GM21825 (cell line): ENCODE measurements at regions not wholly inside any gene's neighbourhood (a gene's known extent, or its start where the extent isn't known, plus 50 kb on each side); places are given as distances from the start of the nearest gene placed in this dataset.
"Not testable (repeated sequence)": the region's sequence is repeated elsewhere in the genome, so short reads cannot be mapped to it uniquely, and the experiment has no call there.

Experiments
- ATAC-seq: cut with Tn5 transposase; IDR thresholded peaks from one replicate; pipeline ENCODE4 v1.9.1; 2021; ENCODE audit warnings: mild to moderate bottlenecking, moderate library complexity; ENCODE audit not compliant: unreplicated experiment

DNA sequence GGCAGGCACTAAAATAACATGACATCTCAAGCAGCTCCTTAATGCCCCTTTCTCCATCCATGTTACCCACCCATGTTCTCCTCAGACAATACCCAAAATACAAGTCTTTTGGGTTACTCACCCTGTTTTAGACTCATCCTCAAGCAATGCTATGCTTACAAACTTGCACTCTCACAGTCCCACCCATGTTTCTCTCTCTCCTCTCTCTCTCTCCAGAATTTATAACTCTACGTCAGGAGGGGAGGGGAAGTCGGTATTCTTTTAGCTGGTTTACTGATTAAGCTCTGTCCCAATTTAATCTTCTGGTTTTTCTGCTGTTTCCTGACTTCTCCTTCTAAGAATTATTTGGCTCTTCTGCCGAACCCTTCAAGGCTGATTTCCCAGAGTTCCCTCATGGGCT is 98.0 kb upstream of the NR5A2 start:
- no peak for ATAC-seq

DNA sequence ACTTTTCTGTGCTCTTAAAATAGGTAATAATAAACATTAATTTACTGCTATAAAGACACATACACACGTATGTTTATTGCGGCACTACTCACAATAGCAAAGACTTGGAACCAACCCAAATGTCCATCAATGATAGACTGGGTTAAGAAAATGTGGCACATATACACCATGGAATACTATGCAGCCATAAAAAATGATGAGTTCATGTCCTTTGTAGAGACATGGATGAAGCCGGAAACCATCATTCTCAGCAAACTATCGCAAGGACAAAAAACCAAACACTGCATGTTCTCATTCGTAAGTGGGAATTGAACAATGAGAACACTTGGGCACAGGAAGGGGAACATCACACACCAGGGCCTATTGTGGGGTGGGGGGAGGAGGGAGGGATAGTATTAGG is 97.4 kb upstream of the NR5A2 start:
- ATAC-seq, result not testable (repeated sequence)

DNA sequence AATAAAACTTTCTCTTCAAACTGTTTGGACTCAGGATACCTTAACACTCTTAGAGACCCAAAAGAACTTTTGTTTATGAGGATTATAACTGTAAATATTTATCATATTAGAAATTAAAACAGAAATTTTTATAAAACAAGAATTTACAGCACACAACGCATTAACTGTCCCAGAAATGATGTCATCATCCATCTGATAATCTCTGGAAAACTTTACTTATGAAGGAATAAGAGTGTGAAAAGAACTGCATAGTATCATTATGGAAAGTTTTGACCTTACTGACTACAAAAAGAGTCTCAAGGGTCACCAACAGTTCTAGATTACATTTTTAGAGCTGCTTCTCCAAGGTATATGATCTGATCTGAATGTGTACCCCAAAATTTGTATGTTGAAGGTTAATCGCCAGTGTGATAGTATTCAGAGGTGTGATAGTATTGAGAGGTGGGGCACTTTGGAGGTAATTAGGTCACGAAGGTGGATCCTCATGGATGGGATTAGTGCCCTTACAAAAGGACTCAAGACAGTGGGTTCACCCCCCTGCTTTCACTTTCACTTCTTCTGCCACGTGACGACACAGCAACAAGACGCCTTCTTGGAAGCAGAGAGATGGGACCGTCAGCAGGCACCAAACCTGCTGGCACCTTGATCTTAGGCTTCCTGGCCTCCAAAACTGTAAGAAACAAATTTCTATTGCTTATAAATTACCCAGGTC is 95.7 kb upstream of the NR5A2 start:
- ATAC-seq, result no peak

DNA sequence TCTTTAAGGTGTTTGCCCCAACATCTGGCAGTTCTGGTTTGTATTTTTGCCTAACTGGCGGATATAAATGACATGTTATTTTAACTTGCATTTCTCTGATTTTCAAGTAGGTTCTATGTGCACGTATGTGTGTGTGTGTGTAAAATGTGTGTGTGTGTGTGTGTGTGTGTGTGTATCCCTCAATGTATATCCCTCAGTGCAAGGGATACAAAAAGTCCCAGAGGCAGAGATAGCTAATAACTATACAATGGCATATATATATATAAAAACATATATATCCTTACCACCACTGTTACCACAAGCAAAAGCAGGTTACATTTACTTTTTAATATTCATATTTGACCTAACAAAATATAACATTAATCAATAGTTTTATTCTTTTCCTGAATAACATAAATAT is 95.0 kb upstream of the NR5A2 start:
- no peak for ATAC-seq

DNA sequence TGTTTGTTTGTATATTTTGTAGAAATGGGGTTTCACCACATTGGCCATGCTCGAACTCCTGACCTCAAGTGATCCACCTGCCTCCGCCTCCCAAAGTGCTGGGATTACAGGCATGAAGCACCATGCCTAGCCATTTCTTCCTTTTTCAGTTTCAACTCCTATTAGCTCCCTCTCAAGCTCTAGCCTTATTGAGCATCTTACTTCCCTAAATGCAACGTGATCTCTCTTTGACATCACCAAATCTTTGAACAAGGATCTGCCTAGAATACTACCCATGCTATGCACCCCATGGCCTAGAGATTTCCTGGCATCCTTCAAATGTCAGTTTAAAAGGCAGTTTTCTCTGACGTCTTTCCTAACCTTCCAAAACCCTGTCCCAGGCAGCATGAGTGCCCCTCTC is 91.1 kb upstream of the NR5A2 start:
- ATAC-seq, result no peak

DNA sequence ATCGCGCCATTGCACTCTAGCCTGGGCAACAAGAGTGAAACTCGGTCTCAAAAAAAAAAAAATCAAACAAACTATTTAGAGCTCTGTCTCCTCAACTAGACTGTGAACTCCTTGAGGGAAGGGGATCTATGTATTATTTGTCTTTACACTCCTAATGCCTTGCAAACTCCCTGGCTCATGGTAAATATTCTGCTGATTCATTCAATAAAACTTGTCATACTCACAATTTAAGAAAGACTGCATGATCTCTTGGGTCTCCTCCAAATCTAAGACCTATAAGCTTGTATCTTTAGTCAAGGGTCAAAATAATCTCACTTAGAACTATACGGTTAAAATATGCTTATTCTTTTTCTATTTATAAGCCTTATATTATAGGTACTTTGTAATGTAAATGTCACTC is 90.3 kb upstream of the NR5A2 start:
- no peak for ATAC-seq

DNA sequence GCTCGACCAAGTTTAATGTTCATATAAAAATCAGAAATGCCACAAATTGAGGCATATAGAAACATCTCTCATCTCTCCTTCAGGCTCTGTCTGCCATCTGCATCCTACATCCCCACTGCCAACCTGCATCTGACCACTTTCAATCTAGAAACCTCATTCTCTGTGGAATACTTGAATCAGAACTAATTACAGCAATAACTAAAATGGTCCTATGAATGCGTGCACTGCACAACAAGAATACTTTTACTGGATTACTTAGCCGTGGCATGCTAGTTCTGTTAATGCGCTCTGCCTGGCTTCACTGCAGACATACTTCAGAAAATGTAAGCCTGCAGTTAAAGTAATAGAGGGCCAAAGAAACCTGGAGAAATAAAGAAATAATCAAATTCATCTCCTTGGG is 89.8 kb upstream of the NR5A2 start:
- ATAC-seq, result no peak

DNA sequence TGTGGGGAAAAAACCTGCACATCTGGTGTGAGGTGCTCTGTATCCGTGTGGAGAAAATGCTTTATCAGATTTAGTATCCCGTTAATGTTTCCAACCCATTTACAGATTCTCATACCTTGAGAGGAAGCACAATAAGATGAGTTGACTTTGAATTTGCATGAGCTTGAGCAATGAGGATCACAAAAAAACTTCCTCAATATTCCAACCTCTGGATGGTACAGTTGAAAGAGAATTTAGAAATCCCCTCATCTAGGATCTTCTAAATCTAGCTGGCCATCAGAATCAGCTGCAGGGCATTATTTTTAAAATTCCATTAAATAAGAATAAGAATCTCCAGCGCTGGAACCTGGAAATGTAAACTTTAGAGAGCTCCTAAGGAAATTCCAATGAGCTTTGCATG is 82.5 kb upstream of the NR5A2 start:
- ATAC-seq, result no peak

DNA sequence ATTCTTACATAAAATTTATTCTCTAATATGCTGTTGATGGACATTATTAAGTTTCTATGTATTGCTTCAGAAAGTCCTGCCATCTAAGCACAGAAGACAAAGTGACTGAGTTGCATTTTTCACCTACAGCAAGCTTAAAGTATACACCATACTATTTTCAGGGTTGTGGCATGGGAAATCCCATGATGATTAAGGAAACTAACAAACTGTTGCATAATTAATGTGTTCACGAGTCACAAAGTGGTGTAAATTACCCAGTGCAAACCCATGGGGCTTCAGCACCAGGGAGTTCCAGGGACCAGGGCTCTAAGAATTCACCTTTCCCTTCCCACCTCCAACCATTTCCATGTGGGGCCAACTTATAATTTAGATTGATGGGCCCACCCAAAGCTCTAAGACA is 81.9 kb upstream of the NR5A2 start:
- ATAC-seq, result no peak

DNA sequence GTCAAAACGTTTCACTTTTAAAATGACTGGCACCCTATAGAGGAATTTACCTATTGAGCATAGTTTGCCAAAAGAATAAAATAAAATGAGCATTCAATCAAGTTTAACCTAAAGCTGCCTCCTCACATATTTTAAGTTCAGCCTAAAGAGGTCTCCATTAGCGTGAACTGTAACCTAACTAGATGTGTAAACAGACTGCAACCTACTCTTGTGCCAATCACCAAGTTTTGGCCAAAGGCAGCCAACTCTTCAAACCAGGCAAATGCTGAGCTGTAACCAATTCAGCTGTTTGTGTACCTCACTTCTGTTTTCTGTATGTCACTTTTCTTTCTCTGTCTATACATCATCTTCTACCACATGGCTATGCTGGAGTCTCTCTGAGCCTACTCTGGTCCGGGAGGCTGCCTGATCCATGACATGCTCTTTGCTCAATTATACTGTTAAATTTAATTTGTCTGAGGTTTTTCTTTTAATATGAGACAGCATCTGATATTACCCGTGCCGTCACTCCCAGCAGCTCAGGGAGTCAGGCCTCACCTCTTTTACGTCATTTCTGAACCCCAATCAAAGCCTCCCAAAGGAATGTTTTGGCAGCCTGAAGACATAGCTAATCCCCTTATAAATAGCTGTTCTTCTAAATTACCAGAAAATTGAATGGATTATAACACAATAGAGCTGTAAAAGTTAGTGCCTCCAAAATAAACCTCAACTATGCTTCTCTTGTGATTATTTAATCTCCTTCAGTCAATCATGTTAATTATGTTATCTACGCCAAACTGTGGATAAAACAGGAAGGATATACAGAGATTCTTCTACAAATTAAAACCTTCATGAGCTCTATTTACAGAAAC is 81.0 kb upstream of the NR5A2 start:
- no peak for ATAC-seq

DNA sequence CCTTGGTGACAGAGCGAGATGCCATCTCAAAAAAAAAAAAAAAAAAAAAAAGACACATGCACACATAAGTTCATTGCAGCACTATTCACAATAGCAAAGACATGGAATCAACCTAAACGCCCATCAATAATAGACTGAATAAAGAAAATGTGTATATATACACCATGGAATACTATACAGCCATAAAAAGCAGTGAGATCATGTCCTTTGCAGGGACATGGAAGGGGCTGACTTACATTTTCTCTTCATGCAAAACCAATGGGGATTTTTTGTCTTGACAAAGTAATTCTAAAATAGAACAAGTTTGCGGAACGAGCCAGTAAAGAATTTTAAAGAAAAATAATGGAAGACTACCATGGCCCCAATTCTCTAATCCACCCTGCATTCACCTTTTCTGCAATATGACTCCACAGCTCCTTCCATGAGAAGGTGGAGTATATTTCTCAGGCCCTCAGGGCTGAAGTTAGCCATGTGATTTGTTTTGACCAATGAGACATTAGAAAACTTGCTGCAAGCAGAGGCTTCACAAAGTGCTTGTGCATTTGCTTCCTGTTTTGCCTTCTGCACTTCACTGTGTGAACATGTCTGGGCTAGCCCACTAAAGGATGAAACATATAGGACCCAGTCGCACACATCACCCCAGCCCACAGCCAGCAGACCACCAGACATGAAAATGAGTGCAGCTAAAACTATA is 78.8 kb upstream of the NR5A2 start:
- no peak for ATAC-seq

DNA sequence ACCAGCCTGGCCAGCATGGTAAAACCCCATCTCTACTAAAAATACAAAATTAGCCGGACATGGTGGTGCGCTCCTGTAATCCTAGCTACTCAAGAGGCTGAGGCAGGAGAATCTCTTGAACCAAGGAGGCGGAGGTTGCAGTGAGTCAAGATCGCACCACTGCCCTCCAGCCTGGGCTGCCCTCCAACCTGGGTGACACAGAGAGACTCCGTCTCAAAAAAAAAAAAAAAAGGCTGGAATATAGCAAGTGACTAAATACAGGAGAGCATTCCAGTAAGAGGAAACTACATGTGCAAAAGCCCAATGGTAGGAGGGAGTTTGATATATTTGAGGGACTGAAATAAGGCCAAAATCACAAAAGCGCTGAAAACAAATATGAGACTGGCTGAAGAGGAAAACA is 76.5 kb upstream of the NR5A2 start:
- ATAC-seq, result not testable (repeated sequence)

DNA sequence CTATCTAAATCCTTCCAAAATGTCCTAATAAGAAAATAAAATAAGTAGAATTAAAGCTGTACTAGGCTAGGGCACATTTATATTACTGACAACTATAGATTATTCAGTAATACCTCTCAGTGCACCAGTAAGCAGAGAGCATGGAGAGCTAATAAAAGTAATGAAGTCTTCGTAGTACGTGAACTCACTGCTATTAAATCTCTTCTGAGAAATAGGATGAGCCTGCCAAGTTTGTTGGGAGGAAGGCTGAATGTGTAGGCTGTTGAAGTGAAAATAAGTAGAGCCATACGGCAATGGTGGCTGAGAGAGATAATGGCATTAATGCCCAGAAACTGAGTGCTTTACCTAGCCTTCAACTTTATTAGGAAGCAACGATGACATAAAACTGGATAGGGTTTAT is 73.9 kb upstream of the NR5A2 start:
- no peak for ATAC-seq

DNA sequence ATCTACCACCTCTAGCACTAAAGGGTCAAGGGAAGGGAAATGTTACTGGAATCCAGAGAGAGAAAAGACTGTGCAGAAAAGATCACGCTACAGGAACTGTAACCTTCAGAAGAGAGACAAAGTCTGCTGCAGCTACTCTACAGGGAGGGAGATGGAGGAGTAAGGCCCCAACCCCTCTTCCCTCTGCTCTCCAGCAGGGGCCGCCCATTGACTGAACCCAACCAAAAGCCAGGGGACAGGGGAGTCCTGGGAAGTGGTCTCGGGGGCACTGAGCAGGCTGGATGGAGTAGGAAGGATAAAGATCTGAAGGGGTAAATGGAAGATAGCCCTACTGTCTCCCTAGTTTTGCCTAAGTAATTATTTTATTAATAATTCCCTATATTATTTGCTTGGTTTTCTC is 72.8 kb upstream of the NR5A2 start:
- no peak for ATAC-seq

DNA sequence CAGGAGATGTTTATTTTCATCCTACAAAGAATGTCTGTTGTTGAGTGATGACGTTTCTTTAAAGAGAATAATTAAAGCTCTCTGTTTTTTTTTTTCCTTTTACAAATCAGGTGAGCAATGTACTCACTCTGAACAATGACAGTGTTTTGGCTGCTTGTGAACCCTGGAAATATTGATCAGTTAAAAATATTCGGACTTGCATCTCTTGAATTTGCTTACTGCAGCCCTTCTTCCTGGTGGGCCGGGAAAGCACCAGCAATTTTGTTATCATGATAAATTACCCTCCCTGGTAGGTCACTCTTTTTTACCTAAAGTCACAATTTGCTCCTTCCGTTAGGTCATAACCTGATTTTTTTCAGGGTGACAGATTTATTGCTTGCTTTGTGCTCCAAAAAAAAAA is 72.3 kb upstream of the NR5A2 start:
- no peak for ATAC-seq

DNA sequence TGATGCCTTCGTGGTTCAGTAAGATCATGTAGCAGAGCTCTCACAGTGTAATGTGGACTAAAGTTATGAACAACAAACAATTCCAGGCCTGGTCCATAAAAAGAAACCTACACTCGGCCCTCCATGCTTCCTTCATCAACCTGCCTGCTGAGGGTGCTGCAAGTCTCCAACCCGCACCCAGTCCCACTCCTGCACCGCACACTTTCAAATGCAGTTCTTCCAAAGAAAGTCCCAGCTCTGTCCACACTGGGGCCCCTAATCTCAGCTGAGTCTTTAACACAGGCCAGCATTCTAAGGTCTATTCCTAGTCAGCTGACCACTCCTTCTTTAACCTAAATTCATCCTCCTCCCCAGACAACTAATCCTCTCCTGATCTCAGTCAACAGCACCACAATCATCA is 71.5 kb upstream of the NR5A2 start:
- ATAC-seq, result no peak

DNA sequence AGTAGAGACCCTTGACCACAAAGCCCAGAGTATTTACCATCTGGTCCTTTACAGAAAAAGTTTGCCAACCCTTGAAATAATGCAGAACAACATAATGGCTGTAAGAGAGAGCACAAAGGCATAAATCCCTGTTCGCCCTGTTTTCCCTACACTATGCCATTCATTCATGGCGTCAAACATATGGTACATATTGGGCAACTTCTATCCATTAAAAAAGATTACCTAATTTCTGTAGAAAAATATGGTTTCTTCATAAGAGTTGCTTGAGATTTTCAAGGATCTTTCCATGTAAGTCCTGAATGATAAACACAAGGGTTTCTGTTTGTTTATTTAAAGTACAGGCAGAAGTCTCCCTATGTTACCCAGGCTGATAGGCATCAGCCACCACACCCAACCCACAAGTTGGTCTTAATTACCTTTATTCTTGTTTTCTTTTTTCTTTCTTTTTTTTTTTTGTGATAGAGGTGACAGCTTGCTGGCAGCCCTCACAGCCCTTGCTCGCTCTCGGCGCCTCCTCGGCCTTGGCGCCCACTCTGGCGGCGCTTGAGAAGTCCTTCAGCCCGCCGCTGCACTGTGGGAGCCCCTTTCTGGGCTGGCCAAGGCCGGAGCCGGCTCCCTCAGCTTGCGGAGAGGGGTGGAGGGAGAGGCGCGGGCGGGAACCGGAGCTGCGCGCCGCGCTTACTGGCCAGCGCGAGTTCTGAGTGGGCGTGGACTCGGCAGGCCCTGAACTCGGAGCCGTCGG is 68.3 kb upstream of the NR5A2 start:
- ATAC-seq, result no peak

DNA sequence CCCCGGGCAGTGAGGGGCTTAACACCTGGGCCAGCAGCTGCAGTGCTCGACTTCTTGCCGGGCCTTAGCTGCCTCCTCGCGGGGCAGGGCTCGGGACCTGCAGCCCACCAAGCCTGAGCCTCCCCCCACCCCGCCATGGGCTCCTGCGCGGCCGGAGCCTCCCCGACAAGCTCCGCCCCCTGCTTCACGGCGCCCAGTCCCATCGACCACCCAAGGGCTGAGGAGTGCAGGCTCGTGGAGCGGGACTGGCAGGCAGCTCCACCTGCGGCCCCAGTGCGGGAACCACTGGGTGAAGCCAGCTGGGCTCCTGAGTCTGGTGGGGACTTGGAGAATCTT is 67.8 kb upstream of the NR5A2 start:
- no peak for ATAC-seq

DNA sequence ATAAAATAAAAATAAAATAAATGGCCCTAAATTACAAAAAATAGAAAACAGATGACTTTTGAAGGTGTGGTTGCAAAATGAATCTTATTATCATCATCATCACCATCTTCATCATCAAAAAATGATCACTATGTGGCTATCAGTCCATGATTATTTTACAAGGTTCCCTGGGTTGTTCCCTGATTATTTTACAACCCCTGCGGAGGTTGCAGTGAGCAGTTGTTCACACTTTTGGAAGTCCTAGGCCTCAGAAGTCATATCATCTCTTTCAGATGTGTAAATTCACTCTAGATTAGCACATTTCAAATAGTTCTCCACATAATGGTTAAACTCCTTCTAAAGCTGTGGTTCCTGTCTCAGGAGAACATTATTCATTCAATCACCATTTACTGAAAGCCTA is 57.4 kb upstream of the NR5A2 start:
- ATAC-seq, result no peak

DNA sequence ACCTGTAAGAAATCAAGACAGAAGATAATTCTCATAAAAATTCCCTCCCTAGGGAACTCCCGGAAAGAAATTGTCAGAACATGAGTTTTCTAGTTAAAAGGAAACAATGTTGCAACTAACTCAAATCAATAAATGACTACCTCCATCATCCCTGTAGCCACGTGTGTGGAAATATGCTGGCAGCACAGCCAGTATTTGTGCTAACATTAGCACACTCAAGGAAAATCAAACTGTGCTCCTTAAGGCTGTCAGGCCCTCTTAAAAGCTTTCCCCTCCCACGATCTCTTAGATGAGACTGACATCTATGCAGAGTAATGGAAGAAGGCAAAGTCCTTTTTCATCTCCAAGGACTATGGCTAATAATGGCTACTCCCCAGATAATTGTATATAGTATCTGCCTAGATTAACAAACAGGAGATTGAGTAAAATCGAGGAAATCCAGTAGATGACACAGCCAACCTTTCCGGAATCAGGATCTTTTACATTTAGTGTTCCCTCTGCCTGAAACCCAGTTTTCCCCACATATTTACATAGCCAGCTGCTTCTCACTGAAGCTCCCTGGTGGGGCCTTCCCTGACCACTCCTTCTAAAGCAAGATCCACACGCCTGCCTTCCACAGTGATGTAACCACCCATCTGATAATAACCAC is 50.9 kb upstream of the NR5A2 start:
- ATAC-seq, result no peak
